Vagina (tissue), 2 donors: ENCODE measurements at regions not wholly inside any gene's neighbourhood (a gene's known extent, or its start where the extent isn't known, plus 50 kb on each side); places are given as distances from the start of the nearest gene placed in this dataset.

Experiments used
- CTCF ChIP-seq, 3 experiments: fragments of 450-650 bp in 2 of 3; fragments of 200-600 bp in 1 of 3; sonication (generic) in 1 of 3; IDR thresholded peaks; one replicate each; pipeline ENCODE4 v1.5.1; 2017 to 2019; ENCODE audit warnings: antibody characterized with exemption in 3 of 3, mild to moderate bottlenecking in 2 of 3, moderate library complexity in 2 of 3
- POLR2AphosphoS5 ChIP-seq, 2 donors: sonication (generic); formaldehyde crosslinking; IDR thresholded peaks; one replicate each; pipeline ENCODE4 v1.9.0; 2017; ENCODE audit warnings: antibody characterized with exemption in 2 of 2, mild to moderate bottlenecking in 2 of 2, low read depth in 1 of 2; ENCODE audit not compliant: insufficient read depth in 1 of 2

DNA sequence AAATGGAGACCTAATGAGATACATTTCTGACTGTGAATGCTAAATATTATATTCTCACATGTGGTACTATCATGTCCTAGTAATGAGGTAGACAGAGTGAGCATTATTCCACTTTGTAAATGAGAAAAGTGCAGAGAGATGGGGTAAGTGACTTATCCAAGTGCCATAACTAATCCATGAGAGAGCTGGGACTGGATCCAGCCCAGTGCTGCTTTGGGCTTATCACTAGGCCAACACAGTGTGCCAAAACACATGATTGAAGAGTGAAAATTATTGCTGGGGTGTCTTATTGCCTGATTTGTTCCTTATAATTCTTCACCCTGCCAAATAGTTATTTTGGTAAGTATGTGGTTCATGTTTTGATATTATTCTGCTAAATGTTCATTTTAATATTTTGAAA lies 442.2 kb upstream of the GRAMD2B start:
- no peak for TF ChIP-seq POLR2AphosphoS5 (IDR thresholded peaks at IDR 0.05; ENCODE audit: insufficient read depth in 1 of 2, low read depth in 1 of 2)
- TF ChIP-seq CTCF (IDR thresholded peaks at IDR 0.05): no peak
